Heart left ventricle (tissue), 16 donors: ENCODE measurements at regions not wholly inside any gene's neighbourhood (a gene's known extent, or its start where the extent isn't known, plus 50 kb on each side); places are given as distances from the start of the nearest gene placed in this dataset.

Experiments used
- ATAC-seq, 4 donors: fragments of 200-7000 bp; cut with Tn5 transposase; one replicate each; pipeline ENCODE4 v1.9.1; 2020 to 2022; ENCODE audit warnings: moderate library complexity in 4 of 4, mild to moderate bottlenecking in 3 of 4, moderate number of reproducible peaks in 1 of 4
- DNase-seq, 5 donors: peaks; one replicate each; pipeline ENCODE4 v3.0.0-alpha.2; 2020
- H3K27ac ChIP-seq, 12 donors: fragments of 200-600 bp; sonication (generic) in 4 of 12; one replicate each; pipeline versions ENCODE4 v1.5.0 to v1.8.0; 2016 to 2022; ENCODE audit warnings: mild to moderate bottlenecking in 2 of 12
- H3K27me3 ChIP-seq, 9 donors: fragments of 200-600 bp; sonication (generic) in 2 of 9; one replicate each; pipeline versions ENCODE4 v1.5.1 to v1.8.0; 2016 to 2022; ENCODE audit warnings: mild to moderate bottlenecking in 3 of 9
- H3K36me3 ChIP-seq, 9 donors: fragments of 200-600 bp; sonication (generic) in 2 of 9; one replicate each; pipeline versions ENCODE4 v1.5.0 to v1.8.0; 2018 to 2022; ENCODE audit warnings: mild to moderate bottlenecking in 2 of 9
- H3K4me1 ChIP-seq, 12 donors: fragments of 200-600 bp; sonication (generic) in 4 of 12; one replicate each; pipeline versions ENCODE4 v1.5.0 to v1.8.0; 2016 to 2022; ENCODE audit warnings: mild to moderate bottlenecking in 3 of 12
- H3K4me3 ChIP-seq, 12 donors: fragments of 200-600 bp; sonication (generic) in 4 of 12; one replicate each; pipeline versions ENCODE4 v1.5.0 to v1.8.0; 2017 to 2022; ENCODE audit warnings: mild to moderate bottlenecking in 9 of 12, moderate library complexity in 4 of 12
- H3K9me3 ChIP-seq, 12 donors: fragments of 200-600 bp; sonication (generic) in 4 of 12; one replicate each; pipeline versions ENCODE4 v1.5.0 to v1.8.0; 2016 to 2022; ENCODE audit warnings: mild to moderate bottlenecking in 1 of 12
- CTCF ChIP-seq, 12 donors: fragments of 200-600 bp; sonication (generic) in 4 of 12; IDR thresholded peaks; one replicate each; pipeline versions ENCODE4 v1.5.0 to v1.8.0; 2018 to 2022; ENCODE audit warnings: antibody characterized with exemption in 12 of 12, mild to moderate bottlenecking in 5 of 12
- POLR2A ChIP-seq, 2 donors: fragments of 450-650 bp; IDR thresholded peaks; one replicate each; pipeline ENCODE4 v1.6.1; 2017; ENCODE audit warnings: antibody characterized with exemption in 2 of 2, mild to moderate bottlenecking in 2 of 2, moderate library complexity in 2 of 2
- WGBS, 4 donors: extraction: QIAGEN DNeasy Blood & Tissue Kit in 2 of 4; methylation state at CpG; one replicate each; pipeline versions ENCODE4 v1.1.5 to v1.1.7; 2013 to 2018; 5-methylcytosine and 5-hydroxymethylcytosine counted together
- intact Hi-C, 10 donors: fragments of 100-400 bp; cut with DNase I; formaldehyde crosslinking; loops; one replicate each; pipeline versions ENCODE4 v1.11.1 to v1.14.2; 2022
- donor health status: ischemic (EF 13 %, LVEDD 7.1; RV severe dilation, severe dysfunction).
- donor health status: healthy with polysubstance abuse.
- donor health status: DM: no; HTN: yes; CAD: no.
- donor health status: DM: no; HTN: no; CAD: no.
- donor health status: ischemic (EF 25% LVEDD 6.9; RV normal size, moderate dysfunction).
- donor health status: ischemic (EF 25% LVEDD 5.7; RV mildly dilated, moderate dysfunction).
- donor health status: healthy.
- donor health status: DM: yes; HTN: yes; CAD: no.
- donor health status: ischemic (EF 35%, LVEDD 5.7; RV mildly dilated, moderate dysfunction).
- donor health status: nonischemic (EF 11% LVEDD 7.7; RV severe dilation, severe dysfunction).
- donor health status: DM: yes; HTN: yes; CAD: no.
- donor health status: PGD.
- donor health status: ischemic (EF 29% LVEDD 5.4; RV normal size, mild dysfunction).
- donor health status: nonischemic (EF 23%, LVEDD 6.1; RV moderate dilation, normal function).

GRCh38 chr18:44450226-44450625 lies 230.5 kb upstream of the SETBP1 start:
- 37 to 58% (median 53%) methylated on average over 2 of the region's 2 CpGs for WGBS, 4 donors
- Histone ChIP-seq H3K9me3 (no peaks in the 10 kb centered on the region), H3K36me3 (no peaks in the 10 kb centered on the region), H3K27ac (no peak overlapping the region), H3K27me3 (no peaks in the 10 kb centered on the region), H3K4me1 (no peaks in the 10 kb centered on the region), H3K4me3 (no peak overlapping the region)
- intact Hi-C loops, result no loop called here
- ATAC-seq (no peak), DNase-seq (no peak)
- TF ChIP-seq CTCF (IDR thresholded peaks at IDR 0.05) (no peak), POLR2A (IDR thresholded peaks at IDR 0.05) (no peak)

- Histone ChIP-seq H3K36me3 (no peaks in the 10 kb centered on the region), H3K27ac (no peak overlapping the region), H3K9me3 (no peaks in the 10 kb centered on the region), H3K27me3 (no peaks in the 10 kb centered on the region), H3K4me1 (no peaks in the 10 kb centered on the region), H3K4me3 (no peak overlapping the region)
- DNase-seq (peak in 1 of 5 donors; percentile 7), ATAC-seq (no peak)
- no peak for TF ChIP-seq CTCF (IDR thresholded peaks at IDR 0.05)
- TF ChIP-seq POLR2A (IDR thresholded peaks at IDR 0.05), result no peak
- WGBS, 4 donors, result 71 to 76% (median 74%) methylated on average over 2 of the region's 2 CpGs
- intact Hi-C loops, result no loop called here
These were observed 228.3 kb upstream of the SETBP1 start for GRCh38 chr18:44452346-44452745.

- no peak for ATAC-seq
- TF ChIP-seq POLR2A (IDR thresholded peaks at IDR 0.05) (no peak), CTCF (IDR thresholded peaks at IDR 0.05) (no peak)
- H3K36me3 ChIP-seq, result no peaks in the 10 kb centered on the region
- H3K4me3 ChIP-seq, result no peak overlapping the region
- intact Hi-C loops, result no loop called here
- H3K9me3 ChIP-seq, result no peaks in the 10 kb centered on the region
- no peaks in the 10 kb centered on the region for H3K4me1 ChIP-seq
- no peaks in the 10 kb centered on the region for H3K27me3 ChIP-seq
- no peak overlapping the region for H3K27ac ChIP-seq
- WGBS, 4 donors, result 83 to 91% (median 85%) methylated on average over 2 of the region's 2 CpGs
- no peak for DNase-seq
These were observed 227.2 kb upstream of the SETBP1 start for GRCh38 chr18:44453505-44453904.

- TF ChIP-seq CTCF (IDR thresholded peaks at IDR 0.05) (no peak), POLR2A (IDR thresholded peaks at IDR 0.05) (no peak)
- intact Hi-C loops, result no loop called here
- Histone ChIP-seq H3K4me3 (no peak overlapping the region), H3K27me3 (no peaks in the 10 kb centered on the region), H3K36me3 (no peaks in the 10 kb centered on the region), H3K4me1 (no peaks in the 10 kb centered on the region), H3K9me3 (no peaks in the 10 kb centered on the region), H3K27ac (no peak overlapping the region)
- ATAC-seq, result no peak
- 73 to 82% (median 76%) methylated on average over 2 of the region's 2 CpGs for WGBS, 4 donors
- DNase-seq, result no peak
These were observed 221.9 kb upstream of the SETBP1 start for GRCh38 chr18:44458777-44459176.
